A673 (cell line): ENCODE measurements at regions not wholly inside any gene's neighbourhood (a gene's known extent, or its start where the extent isn't known, plus 50 kb on each side); places are given as distances from the start of the nearest gene placed in this dataset.

Experiments
- CTCF ChIP-seq: fragments of 300-800, 200-600 bp; sonication (generic); conservative IDR thresholded peaks from 2 replicates; pipeline ENCODE4 v1.5.1; 2017; ENCODE audit warnings: low read depth, mild to moderate bottlenecking, antibody characterized with exemption, low read length, moderate library complexity, mixed read lengths
- EZH2 ChIP-seq: fragments of 200-600 bp; sonication (generic); IDR thresholded peaks from 2 replicates; pipeline ENCODE4 v1.6.1; 2017; ENCODE audit warnings: borderline replicate concordance, low read depth, mild to moderate bottlenecking, mixed read lengths, antibody characterized with exemption, low read length; ENCODE audit not compliant: poor library complexity, severe bottlenecking

GRCh38 chr10:10630281-10630680, 387.4 kb upstream of the CELF2 start:
- TF ChIP-seq CTCF (no peak), EZH2 (no peak)
